OCI-LY1 (cell line): ENCODE measurements at regions not wholly inside any gene's neighbourhood (a gene's known extent, or its start where the extent isn't known, plus 50 kb on each side); places are given as distances from the start of the nearest gene placed in this dataset.

Source experiments
- H2AFZ ChIP-seq: fragments of 200-600 bp; sonication (generic), shearing (Covaris generic); 2 replicates; pipeline ENCODE4 v1.6.0; 2014; ENCODE audit warnings: antibody characterized with exemption, mild to moderate bottlenecking, low read length
- H3F3A ChIP-seq: fragments of 200-600 bp; sonication (generic), shearing (Covaris generic); 2 replicates; pipeline ENCODE4 v1.6.0; 2014; ENCODE audit warnings: mild to moderate bottlenecking, antibody characterized with exemption, low read length, moderate library complexity; ENCODE audit not compliant: insufficient read depth
- H3K27ac ChIP-seq: fragments of 200-600 bp; sonication (generic); 2 replicates; pipeline ENCODE4 v1.5.1; 2014; ENCODE audit warnings: low read length, mixed run types, mild to moderate bottlenecking, low read depth; ENCODE audit not compliant: poor library complexity, severe bottlenecking
- H3K27me3 ChIP-seq: fragments of 200-600 bp; sonication (generic); 2 replicates; pipeline ENCODE4 v1.6.0; 2014; ENCODE audit warnings: antibody characterized with exemption, mild to moderate bottlenecking, low read length, moderate library complexity; ENCODE audit not compliant: insufficient read depth
- H3K36me3 ChIP-seq: fragments of 200-600 bp; sonication (generic); 2 replicates; pipeline ENCODE4 v1.6.1; 2014; ENCODE audit warnings: mild to moderate bottlenecking, antibody characterized with exemption, low read length, moderate library complexity, mixed read lengths; ENCODE audit not compliant: insufficient read depth
- H3K4me1 ChIP-seq: fragments of 200-600 bp; sonication (generic); 2 replicates; pipeline ENCODE4 v1.5.1; 2014; ENCODE audit warnings: mild to moderate bottlenecking, low read length, moderate library complexity; ENCODE audit not compliant: insufficient read depth, severe bottlenecking
- H3K4me2 ChIP-seq: fragments of 200-600 bp; sonication (generic), shearing (Covaris generic); 2 replicates; pipeline ENCODE4 v1.6.1; 2014; ENCODE audit warnings: low read length
- H3K4me3 ChIP-seq: fragments of 200-600 bp; sonication (generic); 2 replicates; pipeline ENCODE4 v1.5.1; 2014; ENCODE audit warnings: low read length, low read depth, mild to moderate bottlenecking, mixed read lengths; ENCODE audit not compliant: poor library complexity, severe bottlenecking
- H3K79me2 ChIP-seq: fragments of 200-600 bp; shearing (Covaris generic); 2 replicates; pipeline ENCODE4 v1.6.1; 2016; ENCODE audit warnings: mixed run types, low read length, mixed read lengths; ENCODE audit not compliant: insufficient read depth
- H3K9ac ChIP-seq: fragments of 200-600 bp; sonication (generic), shearing (Covaris generic); 2 replicates; pipeline ENCODE4 v1.6.1; 2014; ENCODE audit warnings: mild to moderate bottlenecking, low read length, mixed read lengths
- H3K9me2 ChIP-seq: fragments of 200-600 bp; sonication (generic), shearing (Covaris generic); 2 replicates; pipeline ENCODE4 v1.6.1; 2014; ENCODE audit warnings: low read depth, mild to moderate bottlenecking, low read length, mixed read lengths
- H3K9me3 ChIP-seq: fragments of 200-600 bp; shearing (Covaris generic); 2 replicates; pipeline ENCODE4 v1.6.1; 2014; ENCODE audit warnings: low read length, mixed read lengths
- H4K20me1 ChIP-seq: fragments of 200-600 bp; sonication (generic), shearing (Covaris generic); 2 replicates; pipeline ENCODE4 v1.6.0; 2016; ENCODE audit warnings: mild to moderate bottlenecking, low read length; ENCODE audit not compliant: insufficient read depth
- CTCF ChIP-seq: fragments of 200-600 bp; sonication (generic), shearing (Covaris generic); IDR thresholded peaks from 2 replicates; pipeline ENCODE4 v1.5.1; 2017; ENCODE audit warnings: mild to moderate bottlenecking, antibody characterized with exemption, low read length, moderate library complexity, mixed read lengths
- EZH2 ChIP-seq: fragments of 200-600 bp; sonication (generic), shearing (Covaris generic); IDR thresholded peaks from 2 replicates; pipeline ENCODE4 v1.8.0; 2017; ENCODE audit warnings: borderline replicate concordance, mixed run types, mild to moderate bottlenecking, antibody characterized with exemption, low read length, moderate library complexity, mixed read lengths

- no peak overlapping the region for H3K9ac ChIP-seq
- H3K4me2 ChIP-seq = no peak overlapping the region
Observed at GRCh38 chr2:217695033-217695520, 307.7 kb downstream of the TNS1 start.

GRCh38 chr2:217694291-217694690, 308.5 kb downstream of the TNS1 start:
- no peak for TF ChIP-seq EZH2
- no peak for TF ChIP-seq CTCF
- H3K27ac ChIP-seq = no peak overlapping the region
- H3K27me3 ChIP-seq = no peaks in the 10 kb centered on the region

More at GRCh38 chr2:217695033-217695520, 307.7 kb downstream of the TNS1 start:
- Histone ChIP-seq H2AFZ (no peak overlapping the region), H3K4me1 (no peaks in the 10 kb centered on the region), H3F3A (no peaks in the 10 kb centered on the region), H3K9me3 (no peaks in the 10 kb centered on the region), H3K27ac (no peak overlapping the region), H3K79me2 (no peaks in the 10 kb centered on the region), H4K20me1 (no peaks in the 10 kb centered on the region), H3K4me3 (no peak overlapping the region), H3K36me3 (no peaks in the 10 kb centered on the region), H3K27me3 (no peaks in the 10 kb centered on the region), H3K9me2 (no peaks in the 10 kb centered on the region)
- TF ChIP-seq CTCF = no peak
- no peak for TF ChIP-seq EZH2

GRCh38 chr2:217693363-217693762, 309.4 kb downstream of the TNS1 start:
- no peaks in the 10 kb centered on the region for H3K4me1 ChIP-seq
- no peak overlapping the region for H2AFZ ChIP-seq
- no peaks in the 10 kb centered on the region for H3K36me3 ChIP-seq
- H3K9me2 ChIP-seq = no peaks in the 10 kb centered on the region
- no peaks in the 10 kb centered on the region for H3K79me2 ChIP-seq
- H3K9ac ChIP-seq = no peak overlapping the region
- TF ChIP-seq EZH2 (no peak), CTCF (no peak)
- no peaks in the 10 kb centered on the region for H3F3A ChIP-seq
- no peaks in the 10 kb centered on the region for H3K9me3 ChIP-seq
- H3K4me3 ChIP-seq = no peak overlapping the region
- no peaks in the 10 kb centered on the region for H4K20me1 ChIP-seq
- H3K27ac ChIP-seq = no peak overlapping the region
- no peak overlapping the region for H3K4me2 ChIP-seq
- no peaks in the 10 kb centered on the region for H3K27me3 ChIP-seq

More at GRCh38 chr2:217694291-217694690, 308.5 kb downstream of the TNS1 start:
- Histone ChIP-seq H3K9me2 (no peaks in the 10 kb centered on the region), H4K20me1 (no peaks in the 10 kb centered on the region), H3K36me3 (no peaks in the 10 kb centered on the region), H3K4me2 (no peak overlapping the region), H3F3A (no peaks in the 10 kb centered on the region), H2AFZ (no peak overlapping the region), H3K9me3 (no peaks in the 10 kb centered on the region), H3K9ac (no peak overlapping the region), H3K79me2 (no peaks in the 10 kb centered on the region), H3K4me1 (no peaks in the 10 kb centered on the region), H3K4me3 (no peak overlapping the region)
